Mesendoderm (in vitro differentiated cells): ENCODE measurements at regions not wholly inside any gene's neighbourhood (a gene's known extent, or its start where the extent isn't known, plus 50 kb on each side); places are given as distances from the start of the nearest gene placed in this dataset.

ENCODE experiments used
- DNase-seq: peaks from one replicate; pipeline ENCODE4 v3.0.0; 2013
- H2AK5ac ChIP-seq: 2 replicates; pipeline ENCODE4 v1.6.1; 2013; ENCODE audit warnings: low read length, inconsistent platforms
- H2BK120ac ChIP-seq: 2 replicates; pipeline ENCODE4 v1.6.1; 2013; ENCODE audit warnings: low read depth, mild to moderate bottlenecking, low read length, moderate library complexity, mixed read lengths
- H2BK15ac ChIP-seq: replicated peaks from 2 replicates; pipeline ENCODE4 v1.6.1; 2013; ENCODE audit warnings: low read depth, mild to moderate bottlenecking, moderate library complexity
- H2BK5ac ChIP-seq: 2 replicates; pipeline ENCODE4 v1.6.1; 2013; ENCODE audit warnings: low read length, inconsistent platforms
- H3K18ac ChIP-seq: 2 replicates; pipeline ENCODE4 v1.6.1; 2013; ENCODE audit warnings: mild to moderate bottlenecking, low read length, mixed read lengths
- H3K23ac ChIP-seq: one replicate; pipeline ENCODE4 v1.6.1; 2013; ENCODE audit warnings: low read length
- H3K27ac ChIP-seq: 2 replicates; pipeline ENCODE4 v1.5.1; 2013; ENCODE audit warnings: low read depth, mild to moderate bottlenecking, inconsistent platforms, low read length, moderate library complexity
- H3K27me3 ChIP-seq: 2 replicates; pipeline ENCODE4 v1.6.1; 2013; ENCODE audit warnings: low read length, control low read depth, mild to moderate bottlenecking, inconsistent platforms; ENCODE audit not compliant: insufficient read depth, poor library complexity
- H3K36me3 ChIP-seq: 2 replicates; pipeline ENCODE4 v1.6.1; 2013; ENCODE audit warnings: low read length, inconsistent platforms; ENCODE audit not compliant: control insufficient read depth, insufficient read depth
- H3K4ac ChIP-seq: one replicate; pipeline ENCODE4 v1.6.1; 2013; ENCODE audit warnings: low read depth, mild to moderate bottlenecking, low read length, moderate library complexity
- H3K4me1 ChIP-seq: 2 replicates; pipeline ENCODE4 v1.6.1; 2013; ENCODE audit warnings: low read depth, low read length, inconsistent platforms; ENCODE audit not compliant: control insufficient read depth
- H3K4me2 ChIP-seq: 2 replicates; pipeline ENCODE4 v1.6.1; 2013; ENCODE audit warnings: low read length
- H3K4me3 ChIP-seq: 2 replicates; pipeline ENCODE4 v1.5.1; 2013; ENCODE audit warnings: mild to moderate bottlenecking, low read length
- H3K56ac ChIP-seq: one replicate; pipeline ENCODE4 v1.6.1; 2013; ENCODE audit warnings: low read length
- H3K79me1 ChIP-seq: 2 replicates; pipeline ENCODE4 v1.6.1; 2013; ENCODE audit warnings: low read length, inconsistent platforms
- H3K79me2 ChIP-seq: 2 replicates; pipeline ENCODE4 v1.6.1; 2013; ENCODE audit warnings: mild to moderate bottlenecking, low read length; ENCODE audit not compliant: control insufficient read depth, insufficient read depth
- H3K9ac ChIP-seq: 2 replicates; pipeline ENCODE4 v1.6.1; 2013; ENCODE audit warnings: low read length, inconsistent platforms
- H4K5ac ChIP-seq: one replicate; pipeline ENCODE4 v1.6.1; 2013; ENCODE audit warnings: low read length
- H4K8ac ChIP-seq: one replicate; pipeline ENCODE4 v1.6.1; 2013; ENCODE audit warnings: low read depth, mild to moderate bottlenecking, control low read depth, low read length, moderate library complexity
- WGBS: extraction: QIAGEN DNeasy Blood & Tissue Kit; methylation state at CpG from one replicate; pipeline ENCODE4 v1.1.7; 2013; ENCODE audit warnings: low lambda C conversion rate, missing lambda C conversion rate; ENCODE audit not compliant: insufficient coverage; ENCODE audit errors: extremely low coverage; 5-methylcytosine and 5-hydroxymethylcytosine counted together

GRCh38 chr2:145292166-145292565 lies 772.2 kb upstream of the ZEB2 start:
- Histone ChIP-seq H3K27me3 (no peaks in the 10 kb centered on the region), H3K4me1 (no peaks in the 10 kb centered on the region), H3K18ac (no peak overlapping the region), H4K5ac (no peak overlapping the region), H2BK15ac (no peak overlapping the region), H3K56ac (no peak overlapping the region), H3K23ac (no peak overlapping the region), H2BK120ac (no peak overlapping the region), H3K79me1 (no peaks in the 10 kb centered on the region), H3K4me2 (no peak overlapping the region), H3K27ac (no peak overlapping the region), H3K9ac (no peak overlapping the region), H2AK5ac (no peak overlapping the region), H3K36me3 (no peaks in the 10 kb centered on the region), H2BK5ac (no peak overlapping the region), H3K79me2 (no peaks in the 10 kb centered on the region), H3K4me3 (no peak overlapping the region), H4K8ac (no peak overlapping the region), H3K4ac (no peak overlapping the region)
- DNase-seq: no peak

DNA sequence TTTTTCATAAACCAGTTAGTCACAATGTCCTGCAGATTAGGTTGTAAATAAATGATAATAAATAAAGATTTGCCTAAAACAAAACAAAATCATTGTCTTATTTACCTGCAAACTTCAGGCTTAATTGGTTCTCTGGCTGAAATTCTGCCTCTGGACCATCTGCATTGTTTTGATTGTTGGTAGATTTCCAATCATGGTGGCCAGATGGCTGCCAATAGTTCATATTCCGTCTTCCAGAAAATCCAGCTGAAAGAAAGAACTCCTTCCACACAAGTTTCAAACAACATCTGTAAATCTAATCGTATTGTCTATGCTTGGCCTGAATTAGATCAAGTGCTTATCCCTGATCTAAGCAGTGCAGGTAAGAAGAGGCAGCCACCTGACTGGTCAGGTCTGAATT lies 771.1 kb upstream of the ZEB2 start:
- Histone ChIP-seq H3K4me3 (no peak overlapping the region), H2BK5ac (no peak overlapping the region), H3K23ac (no peak overlapping the region), H4K5ac (no peak overlapping the region), H3K4me1 (no peaks in the 10 kb centered on the region), H4K8ac (no peak overlapping the region), H3K36me3 (no peaks in the 10 kb centered on the region), H3K27me3 (no peaks in the 10 kb centered on the region), H3K4ac (no peak overlapping the region), H3K27ac (no peak overlapping the region), H2BK120ac (no peak overlapping the region), H3K18ac (no peak overlapping the region), H3K9ac (no peak overlapping the region), H3K79me2 (no peaks in the 10 kb centered on the region), H3K79me1 (no peaks in the 10 kb centered on the region), H2BK15ac (no peak overlapping the region), H3K56ac (no peak overlapping the region), H3K4me2 (no peak overlapping the region), H2AK5ac (no peak overlapping the region)
- WGBS: no CpG with 5 or more reads among the region's 2 CpGs
- no peak for DNase-seq

DNA sequence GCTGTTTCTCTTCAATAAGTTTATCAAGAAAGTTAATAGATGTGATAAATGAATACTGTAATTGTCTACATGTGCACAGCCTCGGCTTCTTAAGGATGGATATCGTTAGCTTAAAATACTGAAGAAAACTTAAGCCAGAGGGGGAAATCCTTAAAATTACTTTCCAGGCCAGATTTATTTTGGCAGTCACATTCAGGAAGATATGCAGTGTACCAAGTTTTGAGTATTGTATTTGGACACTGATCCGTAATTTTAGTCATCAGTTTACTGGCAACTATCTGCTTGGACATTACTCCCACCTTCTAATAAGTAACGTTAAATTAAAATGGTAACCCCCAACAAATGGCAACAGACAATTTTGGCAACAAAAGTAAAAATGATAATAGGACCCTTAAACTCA lies 770.0 kb upstream of the ZEB2 start:
- Histone ChIP-seq H4K8ac (no peak overlapping the region), H3K4ac (no peak overlapping the region), H3K4me1 (no peaks in the 10 kb centered on the region), H2BK120ac (no peak overlapping the region), H3K27ac (no peak overlapping the region), H2BK15ac (no peak overlapping the region), H3K79me2 (no peaks in the 10 kb centered on the region), H3K4me3 (no peak overlapping the region), H3K4me2 (no peak overlapping the region), H2BK5ac (no peak overlapping the region), H3K27me3 (no peaks in the 10 kb centered on the region), H3K36me3 (no peaks in the 10 kb centered on the region), H2AK5ac (no peak overlapping the region), H3K56ac (no peak overlapping the region), H3K9ac (no peak overlapping the region), H3K23ac (no peak overlapping the region), H3K18ac (no peak overlapping the region), H4K5ac (no peak overlapping the region), H3K79me1 (no peaks in the 10 kb centered on the region)
- DNase-seq: no peak
- WGBS: no CpG with 5 or more reads among the region's 4 CpGs

DNA sequence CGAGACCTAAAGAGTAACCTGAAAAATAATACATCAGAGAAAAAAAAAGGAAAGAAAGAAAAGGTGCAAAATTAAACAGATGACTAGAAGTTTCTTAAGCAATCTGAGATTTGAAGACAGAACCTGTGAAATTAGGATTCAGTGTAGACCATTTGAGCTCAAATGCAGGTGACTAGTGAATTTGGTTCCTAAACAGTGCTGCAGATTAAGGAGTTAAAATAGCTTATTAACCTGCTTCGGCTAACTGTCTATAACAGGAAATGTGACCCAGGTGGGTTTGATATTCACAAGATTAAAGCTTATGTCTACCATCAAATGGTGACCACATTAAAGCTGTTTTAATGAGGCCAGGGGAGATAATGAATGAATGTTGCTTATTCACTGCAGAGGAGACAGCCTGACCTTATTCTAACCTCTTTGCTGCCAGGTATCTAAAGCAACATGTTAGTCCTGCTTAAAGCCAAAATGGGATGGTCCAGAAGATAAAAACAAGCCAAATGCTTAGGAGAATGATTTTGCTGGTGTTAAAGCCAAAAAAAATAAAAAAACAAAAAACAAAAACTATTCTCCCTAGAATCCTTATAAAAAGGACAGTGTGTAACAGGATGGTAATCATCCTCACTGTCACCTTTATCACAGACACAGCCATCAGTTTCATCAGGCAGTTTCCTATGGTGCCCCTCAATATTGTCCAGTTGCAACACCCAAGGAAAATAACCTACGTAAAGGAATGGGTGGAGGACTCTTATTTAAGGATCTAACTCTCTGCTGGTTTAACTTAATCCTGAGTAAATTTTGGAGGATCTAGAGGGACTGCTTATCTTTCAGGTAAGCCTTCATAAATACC lies 769.0 kb upstream of the ZEB2 start:
- no peaks in the 10 kb centered on the region for H3K79me1 ChIP-seq
- H3K4me3 ChIP-seq: no peak overlapping the region
- no peak overlapping the region for H4K5ac ChIP-seq
- H4K8ac ChIP-seq: no peak overlapping the region
- H2BK5ac ChIP-seq: no peak overlapping the region
- no CpG with 5 or more reads among the region's 3 CpGs for WGBS
- H3K27me3 ChIP-seq: no peaks in the 10 kb centered on the region
- DNase-seq: no peak
- H3K4me2 ChIP-seq: no peak overlapping the region
- no peaks in the 10 kb centered on the region for H3K36me3 ChIP-seq
- H3K4me1 ChIP-seq: no peaks in the 10 kb centered on the region
- H2BK15ac ChIP-seq: no peak overlapping the region
- no peak overlapping the region for H3K18ac ChIP-seq
- H3K27ac ChIP-seq: no peak overlapping the region
- H3K23ac ChIP-seq: no peak overlapping the region
- no peak overlapping the region for H2AK5ac ChIP-seq
- no peak overlapping the region for H3K4ac ChIP-seq
- no peak overlapping the region for H2BK120ac ChIP-seq
- H3K56ac ChIP-seq: no peak overlapping the region
- no peaks in the 10 kb centered on the region for H3K79me2 ChIP-seq
- H3K9ac ChIP-seq: no peak overlapping the region

DNA sequence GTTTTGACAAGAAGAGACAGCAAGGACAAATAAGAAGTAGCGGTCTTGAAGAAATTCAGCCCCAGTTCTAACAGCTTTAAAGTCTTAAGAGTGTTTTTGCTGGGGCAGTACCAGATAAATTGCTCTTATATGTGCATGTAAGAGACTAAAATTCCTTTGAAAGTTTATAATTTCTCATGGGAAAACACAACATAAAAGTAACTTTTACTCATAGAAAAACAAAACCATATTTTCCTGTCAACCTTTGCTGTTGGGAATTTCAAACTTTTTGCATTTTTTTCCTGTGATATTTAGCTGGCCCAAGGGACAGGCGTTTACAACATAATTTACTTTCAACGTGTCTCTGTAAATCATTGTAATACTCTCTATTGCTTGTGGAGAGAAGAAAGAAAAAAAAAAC lies 767.8 kb upstream of the ZEB2 start:
- Histone ChIP-seq H2BK15ac (no peak overlapping the region), H3K9ac (no peak overlapping the region), H3K56ac (no peak overlapping the region), H3K4me2 (no peak overlapping the region), H3K79me1 (no peaks in the 10 kb centered on the region), H4K8ac (no peak overlapping the region), H2AK5ac (no peak overlapping the region), H3K4me3 (no peak overlapping the region), H3K79me2 (no peaks in the 10 kb centered on the region), H2BK120ac (no peak overlapping the region), H2BK5ac (no peak overlapping the region), H3K27me3 (no peaks in the 10 kb centered on the region), H3K23ac (no peak overlapping the region), H3K36me3 (no peaks in the 10 kb centered on the region), H3K27ac (no peak overlapping the region), H3K18ac (no peak overlapping the region), H3K4ac (no peak overlapping the region), H3K4me1 (no peaks in the 10 kb centered on the region), H4K5ac (no peak overlapping the region)
- no peak for DNase-seq
- no CpG with 5 or more reads among the region's 3 CpGs for WGBS

DNA sequence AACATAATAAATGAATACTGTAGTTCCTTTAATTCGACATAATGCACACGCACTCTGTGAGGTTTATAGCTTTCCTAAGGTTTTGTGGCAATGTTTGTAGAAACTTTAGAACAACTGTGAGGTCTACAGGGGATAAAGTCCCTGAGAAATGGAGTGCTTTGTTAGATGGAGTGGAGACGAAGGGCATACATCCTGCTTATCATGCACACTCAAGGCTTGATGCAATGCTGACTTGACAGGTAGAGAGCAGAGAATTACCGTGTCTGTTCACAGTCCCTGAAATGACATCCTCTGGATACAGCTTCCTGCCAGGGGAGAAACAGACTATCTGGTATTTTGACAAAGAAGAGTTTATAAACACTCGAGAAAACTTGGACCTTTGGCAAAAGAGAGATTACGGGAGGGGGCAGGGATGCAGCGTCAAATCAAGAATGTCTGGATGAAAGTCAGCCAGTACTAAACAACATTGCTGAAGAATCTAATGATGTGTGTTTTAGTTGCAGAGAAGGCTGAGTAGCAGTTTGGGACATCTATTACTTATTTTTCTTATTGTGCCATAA lies 766.9 kb upstream of the ZEB2 start:
- Histone ChIP-seq H3K27ac (no peak overlapping the region), H3K18ac (no peak overlapping the region), H3K23ac (no peak overlapping the region)

More for the DNA sequence above, 766.9 kb upstream of the ZEB2 start:
- no peaks in the 10 kb centered on the region for H3K79me2 ChIP-seq
- no peak overlapping the region for H4K5ac ChIP-seq
- H3K36me3 ChIP-seq: no peaks in the 10 kb centered on the region
- H3K27me3 ChIP-seq: no peaks in the 10 kb centered on the region
- no peak overlapping the region for H3K4ac ChIP-seq
- DNase-seq: no peak
- H3K4me3 ChIP-seq: no peak overlapping the region
- no peaks in the 10 kb centered on the region for H3K79me1 ChIP-seq
- H2BK5ac ChIP-seq: no peak overlapping the region
- no peak overlapping the region for H2BK15ac ChIP-seq
- H3K4me2 ChIP-seq: no peak overlapping the region
- H2AK5ac ChIP-seq: no peak overlapping the region
- H3K4me1 ChIP-seq: no peaks in the 10 kb centered on the region
- H3K9ac ChIP-seq: no peak overlapping the region
- H4K8ac ChIP-seq: no peak overlapping the region
- no peak overlapping the region for H2BK120ac ChIP-seq
- no peak overlapping the region for H3K56ac ChIP-seq
- no CpG with 5 or more reads among the region's 7 CpGs for WGBS
